Activated T-helper 2 cell treated with anti-CD3 and anti-CD28 coated beads, Interferon-gamma antibody, Interleukin-2, Interleukin-4, amounts not matched to agents 10 μg/mL and 5 μg/mL and 100 μg/mL, durations not matched to agents 14 hours and 24 hours and 36 hours (primary cell): ENCODE measurements at regions not wholly inside any gene's neighbourhood (a gene's known extent, or its start where the extent isn't known, plus 50 kb on each side); places are given as distances from the start of the nearest gene placed in this dataset.
"Not testable (repeated sequence)": the region's sequence is repeated elsewhere in the genome, so short reads cannot be mapped to it uniquely, and the experiment has no call there.

Experiments used
- DNase-seq: peaks from one replicate; pipeline ENCODE4 v3.0.0; 2021; ENCODE audit warnings: low spot score
- H3K27ac Mint-ChIP-seq: one replicate; pipeline ENCODE4 v1.8.0; 2021; ENCODE audit warnings: mixed read lengths
- H3K27me3 Mint-ChIP-seq: one replicate; pipeline ENCODE4 v1.8.0; 2021; ENCODE audit warnings: low read depth, mixed read lengths
- H3K36me3 Mint-ChIP-seq: one replicate; pipeline ENCODE4 v1.8.0; 2021; ENCODE audit warnings: low read depth, mixed read lengths
- H3K4me1 Mint-ChIP-seq: one replicate; pipeline ENCODE4 v1.8.0; 2021; ENCODE audit warnings: low read depth, mixed read lengths
- H3K4me3 Mint-ChIP-seq: one replicate; pipeline ENCODE4 v1.8.0; 2021; ENCODE audit warnings: low read depth, mild to moderate bottlenecking, moderate library complexity, mixed read lengths
- H3K9me3 Mint-ChIP-seq: one replicate; pipeline ENCODE4 v1.8.0; 2021; ENCODE audit warnings: mixed read lengths
- intact Hi-C: fragments of 100-400 bp; cut with micrococcal nuclease; formaldehyde crosslinking; loops from one replicate; pipeline ENCODE4 v1.15.1; 2023

GRCh38 chr3:182149594-182149993 is 437.9 kb downstream of the SOX2 start:
- Mint-ChIP-seq H3K9me3 (no peaks in the 10 kb centered on the region), H3K4me3 (no peak overlapping the region), H3K27ac (no peak overlapping the region), H3K36me3 (no peaks in the 10 kb centered on the region), H3K4me1 (no peaks in the 10 kb centered on the region), H3K27me3 (no peaks in the 10 kb centered on the region)
- intact Hi-C loops, result no loop called here
- DNase-seq, result no peak

GRCh38 chr3:182156326-182156725 is 444.6 kb downstream of the SOX2 start:
- intact Hi-C loops, H3K36me3 Mint-ChIP-seq, DNase-seq, H3K4me3 Mint-ChIP-seq, H3K27ac Mint-ChIP-seq, H3K4me1 Mint-ChIP-seq, H3K27me3 Mint-ChIP-seq, H3K9me3 Mint-ChIP-seq: not testable (repeated sequence)

- Mint-ChIP-seq H3K36me3 (no peaks in the 10 kb centered on the region), H3K27ac (no peak overlapping the region), H3K4me1 (no peaks in the 10 kb centered on the region), H3K27me3 (no peaks in the 10 kb centered on the region), H3K4me3 (no peak overlapping the region), H3K9me3 (no peaks in the 10 kb centered on the region)
- intact Hi-C loops, result no loop called here
- DNase-seq, result no peak
Measured at GRCh38 chr3:182165234-182165633, 453.5 kb downstream of the SOX2 start.

- Mint-ChIP-seq H3K4me3 (no peak overlapping the region), H3K36me3 (no peaks in the 10 kb centered on the region)
Measured at GRCh38 chr3:182172534-182172933, 460.8 kb downstream of the SOX2 start.

GRCh38 chr3:182178488-182179200 is 466.9 kb downstream of the SOX2 start:
- Mint-ChIP-seq H3K27me3 (no peaks in the 10 kb centered on the region), H3K9me3 (no peaks in the 10 kb centered on the region), H3K4me3 (no peak overlapping the region), H3K27ac (no peak overlapping the region), H3K4me1 (no peaks in the 10 kb centered on the region), H3K36me3 (no peaks in the 10 kb centered on the region)
- intact Hi-C loops, result no loop called here
- no peak for DNase-seq

More at GRCh38 chr3:182172534-182172933, 460.8 kb downstream of the SOX2 start:
- no peaks in the 10 kb centered on the region for H3K27me3 Mint-ChIP-seq
- H3K27ac Mint-ChIP-seq, result no peak overlapping the region
- H3K9me3 Mint-ChIP-seq, result no peaks in the 10 kb centered on the region
- H3K4me1 Mint-ChIP-seq, result no peaks in the 10 kb centered on the region
- DNase-seq, result no peak
- intact Hi-C loops, result no loop called here

GRCh38 chr3:182179631-182180030 is 467.9 kb downstream of the SOX2 start:
- Mint-ChIP-seq H3K9me3 (no peaks in the 10 kb centered on the region), H3K27me3 (no peaks in the 10 kb centered on the region), H3K27ac (no peak overlapping the region), H3K4me3 (no peak overlapping the region), H3K36me3 (no peaks in the 10 kb centered on the region), H3K4me1 (no peaks in the 10 kb centered on the region)
- no peak for DNase-seq
- intact Hi-C loops, result no loop called here

GRCh38 chr3:182180654-182181385 is 469.1 kb downstream of the SOX2 start:
- intact Hi-C loops, result no loop called here
- no peaks in the 10 kb centered on the region for H3K36me3 Mint-ChIP-seq
- H3K27ac Mint-ChIP-seq, result no peak overlapping the region
- no peaks in the 10 kb centered on the region for H3K4me1 Mint-ChIP-seq
- no peaks in the 10 kb centered on the region for H3K9me3 Mint-ChIP-seq
- H3K4me3 Mint-ChIP-seq, result no peak overlapping the region
- DNase-seq, result no peak
- no peaks in the 10 kb centered on the region for H3K27me3 Mint-ChIP-seq

- no peaks in the 10 kb centered on the region for H3K4me1 Mint-ChIP-seq
- H3K27me3 Mint-ChIP-seq, result no peaks in the 10 kb centered on the region
Measured at GRCh38 chr3:182182531-182182968, 470.8 kb downstream of the SOX2 start.

GRCh38 chr3:182183716-182184430 is 472.1 kb downstream of the SOX2 start:
- Mint-ChIP-seq H3K27me3 (no peaks in the 10 kb centered on the region), H3K4me3 (no peak overlapping the region), H3K9me3 (no peaks in the 10 kb centered on the region), H3K27ac (no peak overlapping the region), H3K4me1 (no peaks in the 10 kb centered on the region), H3K36me3 (no peaks in the 10 kb centered on the region)
- intact Hi-C loops, result no loop called here
- DNase-seq, result no peak

More at GRCh38 chr3:182182531-182182968, 470.8 kb downstream of the SOX2 start:
- intact Hi-C loops, result no loop called here
- no peak overlapping the region for H3K27ac Mint-ChIP-seq
- no peak overlapping the region for H3K4me3 Mint-ChIP-seq
- no peak for DNase-seq
- H3K9me3 Mint-ChIP-seq, result no peaks in the 10 kb centered on the region
- no peaks in the 10 kb centered on the region for H3K36me3 Mint-ChIP-seq

GRCh38 chr3:182185313-182185712 is 473.6 kb downstream of the SOX2 start:
- no peaks in the 10 kb centered on the region for H3K9me3 Mint-ChIP-seq
- no peaks in the 10 kb centered on the region for H3K36me3 Mint-ChIP-seq
- no peak for DNase-seq
- no peak overlapping the region for H3K27ac Mint-ChIP-seq
- intact Hi-C loops, result no loop called here
- no peaks in the 10 kb centered on the region for H3K27me3 Mint-ChIP-seq
- no peaks in the 10 kb centered on the region for H3K4me1 Mint-ChIP-seq
- no peak overlapping the region for H3K4me3 Mint-ChIP-seq

- Mint-ChIP-seq H3K27me3 (no peaks in the 10 kb centered on the region), H3K36me3 (no peaks in the 10 kb centered on the region), H3K27ac (no peak overlapping the region), H3K4me3 (no peak overlapping the region), H3K9me3 (no peaks in the 10 kb centered on the region), H3K4me1 (no peaks in the 10 kb centered on the region)
- intact Hi-C loops, result no loop called here
- DNase-seq, result no peak
Measured at GRCh38 chr3:182190056-182190455, 478.3 kb downstream of the SOX2 start.

GRCh38 chr3:182198345-182198744 is 486.6 kb downstream of the SOX2 start:
- no peak for DNase-seq
- Mint-ChIP-seq H3K27ac (no peak overlapping the region), H3K4me3 (no peak overlapping the region), H3K9me3 (no peaks in the 10 kb centered on the region), H3K36me3 (no peaks in the 10 kb centered on the region), H3K27me3 (no peaks in the 10 kb centered on the region), H3K4me1 (no peaks in the 10 kb centered on the region)
- intact Hi-C loops, result no loop called here
